Muscle of leg (tissue), 3 donors: ENCODE measurements at regions not wholly inside any gene's neighbourhood (a gene's known extent, or its start where the extent isn't known, plus 50 kb on each side); places are given as distances from the start of the nearest gene placed in this dataset.
A peak's percentile ranks its signal among the peaks of the same experiment; 100 is the strongest.

Experiments
- DNase-seq: peaks from one replicate; pipeline ENCODE4 v3.0.0; 2013
- H3K27ac ChIP-seq: one replicate; pipeline ENCODE4 v1.5.1; 2013; ENCODE audit warnings: mild to moderate bottlenecking, low read length, control low read depth
- H3K27me3 ChIP-seq: one replicate; pipeline ENCODE4 v1.6.1; 2013; ENCODE audit warnings: low read length; ENCODE audit not compliant: control insufficient read depth, insufficient read depth
- H3K36me3 ChIP-seq: one replicate; pipeline ENCODE4 v1.6.1; 2013; ENCODE audit warnings: low read length; ENCODE audit not compliant: control insufficient read depth, insufficient read depth
- H3K4me1 ChIP-seq: one replicate; pipeline ENCODE4 v1.6.1; 2013; ENCODE audit warnings: low read length; ENCODE audit not compliant: control insufficient read depth, insufficient read depth
- H3K4me3 ChIP-seq: one replicate; pipeline ENCODE4 v1.5.1; 2013; ENCODE audit warnings: low read length, control low read depth
- H3K9me3 ChIP-seq: replicated peaks from 2 replicates; pipeline ENCODE4 v1.6.1; 2013; ENCODE audit warnings: low read depth, low read length; ENCODE audit not compliant: control insufficient read depth
- WGBS: methylation state at CpG from one replicate; pipeline ENCODE4 v1.1.5; 2013; ENCODE audit warnings: missing lambda C conversion rate; ENCODE audit not compliant: insufficient coverage; 5-methylcytosine and 5-hydroxymethylcytosine counted together

DNA sequence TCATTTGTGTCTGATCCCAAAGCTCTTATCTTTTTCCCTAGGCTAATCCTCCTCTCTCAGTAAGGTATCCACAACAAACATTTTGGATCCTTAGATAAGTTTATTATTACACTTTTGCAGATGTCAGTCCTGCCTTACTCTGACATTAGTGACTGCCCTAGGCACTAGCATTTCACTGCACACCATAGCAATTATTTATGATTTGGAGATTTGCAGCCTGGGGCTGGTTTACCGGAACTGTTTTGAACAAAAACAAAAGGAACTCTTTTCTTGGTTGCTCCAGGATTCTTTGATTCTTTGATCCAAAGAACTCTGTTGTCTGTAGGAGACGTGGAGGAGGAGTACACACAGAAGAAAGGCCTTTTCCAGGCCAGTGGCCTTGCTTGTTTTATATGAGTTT is 80.4 kb downstream of the EDNRB start:
- Histone ChIP-seq H3K9me3 (no peaks in the 10 kb centered on the region), H3K4me3 (no peak overlapping the region)
- 100% methylated on average over 1 of the region's 2 CpGs for WGBS

DNA sequence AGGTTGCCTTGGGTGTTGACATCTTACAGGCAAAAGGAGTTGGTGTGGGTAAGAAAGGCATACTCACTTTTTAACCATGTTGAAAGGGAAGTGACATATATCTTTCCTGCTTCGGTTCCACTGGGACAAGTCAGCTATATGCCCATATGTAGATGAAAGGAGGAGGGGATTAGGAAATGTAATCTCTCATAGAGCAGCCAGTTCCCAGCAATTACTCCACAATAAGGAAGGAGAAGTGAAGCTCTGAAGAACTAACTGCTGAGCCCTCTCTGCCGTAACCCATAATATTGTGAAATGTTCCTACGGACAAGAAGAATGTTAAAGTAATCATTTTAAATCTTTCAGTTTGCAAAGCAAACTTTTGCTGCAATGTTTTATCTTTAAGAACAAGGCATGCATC is 82.2 kb downstream of the EDNRB start:
- no peak overlapping the region for H3K4me3 ChIP-seq
- H3K27ac ChIP-seq: no peak overlapping the region
- no peaks in the 10 kb centered on the region for H3K36me3 ChIP-seq
- DNase-seq: peak; percentile 61
- no peaks in the 10 kb centered on the region for H3K4me1 ChIP-seq
- no CpG with 5 or more reads among the region's 3 CpGs for WGBS
- no peaks in the 10 kb centered on the region for H3K27me3 ChIP-seq
- H3K9me3 ChIP-seq: no peaks in the 10 kb centered on the region

More for the DNA sequence above, 80.4 kb downstream of the EDNRB start:
- Histone ChIP-seq H3K36me3 (no peaks in the 10 kb centered on the region), H3K4me1 (no peaks in the 10 kb centered on the region), H3K27ac (no peak overlapping the region), H3K27me3 (no peaks in the 10 kb centered on the region)
- DNase-seq: no peak

DNA sequence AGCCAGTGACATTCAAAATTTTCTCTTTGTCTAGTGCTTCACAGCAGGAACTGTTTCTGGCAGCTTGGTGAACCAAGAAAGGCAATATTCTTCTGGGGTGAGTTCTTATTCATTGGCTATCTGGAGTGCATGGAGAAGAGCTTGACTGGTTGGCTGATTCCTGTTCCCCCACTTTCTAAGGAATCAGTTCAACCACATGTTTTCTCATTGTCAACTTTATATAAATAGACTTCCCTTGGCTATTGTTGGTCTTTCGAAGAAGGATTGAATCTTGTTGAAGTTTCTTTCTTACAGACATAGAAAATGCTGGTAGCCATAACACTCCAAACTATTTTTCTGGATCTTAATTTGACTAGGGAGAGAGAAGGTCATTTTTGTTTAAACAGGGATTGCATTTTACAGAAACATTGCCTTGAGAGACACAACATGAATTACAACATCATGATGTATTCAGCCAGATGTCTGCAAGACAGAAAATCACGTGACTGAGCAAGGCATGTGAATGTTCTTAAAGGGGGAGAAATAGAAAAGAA is 85.2 kb downstream of the EDNRB start:
- Histone ChIP-seq H3K36me3 (no peaks in the 10 kb centered on the region), H3K27ac (peak overlapping the region; percentile 72), H3K9me3 (no peaks in the 10 kb centered on the region), H3K27me3 (no peaks in the 10 kb centered on the region), H3K4me1 (no peaks in the 10 kb centered on the region), H3K4me3 (no peak overlapping the region)
- no CpG with 5 or more reads among the region's 2 CpGs for WGBS
- DNase-seq: peak; percentile 90

DNA sequence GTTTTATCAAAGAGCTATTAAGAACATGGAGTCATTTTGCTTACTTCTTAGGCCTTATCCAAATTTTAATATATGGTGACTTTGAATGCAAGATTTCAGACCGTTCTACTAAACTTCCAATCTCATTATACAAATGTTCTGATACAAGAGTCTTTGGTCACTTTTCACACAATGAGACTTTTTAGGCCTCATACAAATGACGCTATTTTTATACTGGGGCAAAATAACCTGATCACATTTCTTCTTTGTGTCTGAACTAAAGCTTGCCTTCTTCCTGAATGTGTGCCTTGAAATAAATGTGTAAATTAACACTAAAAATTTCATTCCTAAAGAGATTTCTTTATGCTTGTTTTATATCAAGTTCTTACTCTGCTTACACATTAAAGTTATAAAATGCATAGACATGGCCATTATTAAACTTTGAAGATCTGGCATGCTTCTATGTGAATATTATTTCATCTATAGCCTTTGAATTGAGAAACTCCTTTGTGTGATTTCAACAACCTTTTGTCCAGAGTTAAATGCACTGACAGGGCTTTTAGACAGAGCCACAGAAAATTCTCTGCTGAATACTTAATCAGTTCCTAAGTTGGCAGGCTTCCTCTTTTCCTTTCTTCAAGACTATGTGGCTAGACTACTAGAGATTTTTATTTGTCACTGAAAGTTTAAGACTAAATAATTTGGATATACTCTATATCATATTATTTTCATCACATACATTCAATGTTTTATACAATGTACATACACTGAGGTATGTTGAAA is 86.1 kb downstream of the EDNRB start:
- H3K27ac ChIP-seq: no peak overlapping the region
- H3K36me3 ChIP-seq: no peaks in the 10 kb centered on the region
- WGBS: no CpG with 5 or more reads among the region's 2 CpGs
- H3K4me3 ChIP-seq: no peak overlapping the region
- no peaks in the 10 kb centered on the region for H3K9me3 ChIP-seq
- no peaks in the 10 kb centered on the region for H3K27me3 ChIP-seq
- DNase-seq: peak; percentile 78
- no peaks in the 10 kb centered on the region for H3K4me1 ChIP-seq

DNA sequence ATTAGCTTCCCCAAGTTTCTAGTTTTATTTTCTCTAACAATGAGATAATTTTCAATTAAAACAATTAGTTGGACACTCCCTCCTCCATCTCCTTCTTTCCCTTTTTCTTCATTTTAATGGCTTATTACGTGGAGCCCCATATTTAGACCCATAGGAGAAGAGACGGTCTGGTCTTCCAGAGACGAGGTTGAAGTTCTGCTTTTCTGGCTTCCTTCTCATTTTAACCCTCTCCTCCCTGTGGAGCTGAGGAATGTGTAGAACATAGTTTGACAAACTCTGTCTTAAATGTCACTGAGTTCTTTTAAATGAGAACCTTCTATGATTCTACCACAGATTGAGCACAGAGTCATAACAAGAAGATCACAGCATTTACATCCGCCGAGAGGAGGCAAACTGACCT is 86.8 kb downstream of the EDNRB start:
- H3K4me1 ChIP-seq: no peaks in the 10 kb centered on the region
- WGBS: no CpG with 5 or more reads among the region's 5 CpGs

DNA sequence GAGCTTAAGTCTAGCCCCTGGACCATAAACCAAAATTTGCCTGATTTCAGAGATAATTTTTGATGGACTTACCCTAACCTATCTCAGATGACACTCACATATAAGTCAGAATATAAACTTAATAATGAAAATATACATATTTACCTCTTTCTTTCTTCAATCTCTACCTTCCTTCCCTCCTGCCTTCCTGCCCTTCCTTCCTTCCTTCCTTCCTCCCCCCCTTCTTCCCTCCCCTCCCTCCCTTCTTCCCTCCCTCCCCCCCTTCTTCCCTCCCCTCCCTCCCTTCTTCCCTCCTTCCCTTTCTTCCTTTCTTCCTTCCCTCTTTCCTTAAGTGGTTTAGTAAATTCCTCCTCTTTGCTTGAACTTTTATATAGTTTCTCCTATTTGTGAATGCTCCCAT is 88.7 kb downstream of the EDNRB start:
- no peak for DNase-seq
- no peak overlapping the region for H3K4me3 ChIP-seq
- no peaks in the 10 kb centered on the region for H3K36me3 ChIP-seq
- no peak overlapping the region for H3K27ac ChIP-seq
- no peaks in the 10 kb centered on the region for H3K27me3 ChIP-seq
- H3K4me1 ChIP-seq: no peaks in the 10 kb centered on the region
- no peaks in the 10 kb centered on the region for H3K9me3 ChIP-seq

More for the DNA sequence above, 86.8 kb downstream of the EDNRB start:
- H3K36me3 ChIP-seq: no peaks in the 10 kb centered on the region
- no peaks in the 10 kb centered on the region for H3K9me3 ChIP-seq
- DNase-seq: peak; percentile 23
- no peak overlapping the region for H3K4me3 ChIP-seq
- no peaks in the 10 kb centered on the region for H3K27me3 ChIP-seq
- no peak overlapping the region for H3K27ac ChIP-seq

DNA sequence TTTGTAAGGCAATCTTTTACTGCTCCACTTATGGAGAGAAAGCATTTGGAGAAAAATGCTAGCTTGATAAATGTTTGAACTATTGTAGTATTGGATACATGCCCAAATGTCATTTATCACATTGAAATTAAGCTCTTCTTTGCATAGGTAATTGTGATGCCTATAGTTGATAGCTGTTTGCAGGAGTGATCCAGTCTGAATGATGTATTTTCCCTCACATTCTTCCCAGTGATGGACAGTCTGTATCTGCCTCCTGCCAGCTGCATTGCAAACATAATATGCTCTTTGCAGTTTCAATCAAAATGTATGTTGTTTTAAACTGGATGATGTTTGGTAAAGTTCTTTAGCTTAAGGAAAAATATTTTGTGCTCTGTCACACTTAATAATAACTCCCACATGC is 89.8 kb downstream of the EDNRB start:
- H3K27ac ChIP-seq: no peak overlapping the region
- no peaks in the 10 kb centered on the region for H3K27me3 ChIP-seq
- H3K4me3 ChIP-seq: no peak overlapping the region
- no peak for DNase-seq
- H3K4me1 ChIP-seq: no peaks in the 10 kb centered on the region
- no peaks in the 10 kb centered on the region for H3K9me3 ChIP-seq
- H3K36me3 ChIP-seq: no peaks in the 10 kb centered on the region

DNA sequence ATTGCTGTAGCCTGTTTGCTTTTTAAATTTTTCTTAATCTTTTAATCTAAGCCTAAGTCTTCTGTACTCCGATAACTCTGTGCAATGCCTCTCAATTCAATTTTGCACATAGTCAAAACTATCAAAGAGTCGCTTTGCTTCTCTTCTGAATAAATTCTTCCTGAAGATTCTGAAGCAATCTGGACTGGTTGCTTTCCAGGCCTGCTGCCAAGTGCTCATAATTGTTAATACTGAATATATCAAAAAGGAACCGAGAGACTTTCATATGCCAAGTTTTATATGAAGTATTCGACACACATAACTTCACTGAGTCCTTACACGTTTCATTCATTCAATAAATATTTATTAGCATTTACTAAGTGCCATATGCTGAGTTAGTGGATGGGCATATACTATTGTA is 91.3 kb downstream of the EDNRB start:
- Histone ChIP-seq H3K27ac (no peak overlapping the region), H3K4me1 (no peaks in the 10 kb centered on the region), H3K4me3 (no peak overlapping the region), H3K36me3 (no peaks in the 10 kb centered on the region), H3K9me3 (no peaks in the 10 kb centered on the region), H3K27me3 (no peaks in the 10 kb centered on the region)
- WGBS: no CpG with 5 or more reads among the region's 5 CpGs
- peak; percentile 30 for DNase-seq

DNA sequence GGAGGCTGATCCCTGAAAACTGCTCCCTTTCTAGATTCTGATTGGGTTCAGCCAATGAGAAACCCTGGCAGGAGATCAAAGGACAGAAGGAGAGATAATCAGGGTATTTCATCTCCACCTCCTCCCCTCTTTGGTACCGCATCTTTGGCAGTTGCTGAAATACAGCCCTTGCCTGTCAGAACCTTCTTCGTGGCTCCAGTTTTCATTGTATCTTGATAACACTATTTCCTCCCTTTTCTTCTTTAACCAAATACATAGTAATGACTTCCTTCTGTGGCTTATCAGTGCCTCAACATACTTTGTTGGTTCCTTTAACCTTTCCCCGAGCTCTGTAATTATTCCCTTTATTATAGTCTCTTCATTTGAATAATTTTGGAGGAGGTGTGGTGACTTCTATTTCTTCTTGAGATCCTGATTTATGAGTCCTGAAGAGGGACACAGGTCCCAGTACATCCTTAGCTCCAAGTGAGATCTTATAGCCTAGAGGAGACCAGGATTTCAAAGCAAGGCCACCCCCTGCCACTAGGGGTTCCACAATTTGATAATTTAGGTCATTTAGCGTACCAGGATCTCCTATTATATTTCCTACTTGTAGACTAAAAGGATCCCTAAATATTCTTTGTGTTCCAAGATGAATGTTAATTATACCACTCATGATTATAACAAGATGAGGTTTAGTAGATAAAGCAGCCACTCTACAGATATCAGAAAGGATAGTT is 98.0 kb downstream of the EDNRB start:
- H3K27me3 ChIP-seq: no peaks in the 10 kb centered on the region

DNA sequence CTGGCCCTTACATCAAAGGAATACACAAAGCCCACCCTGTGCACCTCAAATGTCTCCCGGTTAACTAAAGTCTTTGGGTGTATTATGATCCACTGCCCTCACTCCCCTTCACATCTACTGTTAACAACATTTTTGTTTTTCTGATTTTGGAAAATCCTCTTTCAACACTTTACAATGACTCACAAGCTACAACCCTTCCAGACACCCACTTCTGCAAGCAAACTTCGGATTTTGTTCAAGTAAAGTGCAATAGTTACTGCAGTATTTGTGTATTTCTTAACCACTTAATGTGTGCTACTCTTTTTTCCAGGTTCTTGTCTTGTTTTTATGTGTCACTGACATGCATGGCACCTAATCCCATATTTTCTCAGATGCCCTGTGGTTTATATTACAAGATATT is 101.1 kb downstream of the EDNRB start:
- H3K27me3 ChIP-seq: no peaks in the 10 kb centered on the region
- no peak overlapping the region for H3K27ac ChIP-seq
- DNase-seq: no peak
- H3K4me1 ChIP-seq: no peaks in the 10 kb centered on the region
- WGBS: no CpG with 5 or more reads among the region's 2 CpGs
- H3K36me3 ChIP-seq: no peaks in the 10 kb centered on the region
- H3K4me3 ChIP-seq: no peak overlapping the region
- H3K9me3 ChIP-seq: no peaks in the 10 kb centered on the region

More for the DNA sequence above, 98.0 kb downstream of the EDNRB start:
- no peaks in the 10 kb centered on the region for H3K9me3 ChIP-seq
- no peak for DNase-seq
- no peak overlapping the region for H3K4me3 ChIP-seq
- no peaks in the 10 kb centered on the region for H3K4me1 ChIP-seq
- H3K36me3 ChIP-seq: no peaks in the 10 kb centered on the region
- WGBS: 67% methylated on average over 2 of the region's 4 CpGs
- H3K27ac ChIP-seq: no peak overlapping the region
